KMS-11 (cell line): ENCODE measurements at regions not wholly inside any gene's neighbourhood (a gene's known extent, or its start where the extent isn't known, plus 50 kb on each side); places are given as distances from the start of the nearest gene placed in this dataset.

Source experiments
- H2AFZ ChIP-seq: fragments of 200-600 bp; sonication (generic); 2 replicates; pipeline ENCODE4 v1.6.1; 2016; ENCODE audit warnings: antibody characterized with exemption, mixed run types, low read depth
- H3K27ac ChIP-seq: fragments of 200-600 bp; sonication (generic); 2 replicates; pipeline ENCODE4 v1.6.1; 2016; ENCODE audit warnings: mild to moderate bottlenecking, mixed run types
- H3K27me3 ChIP-seq: fragments of 200-600 bp; sonication (generic); 2 replicates; pipeline ENCODE4 v1.6.1; 2017; ENCODE audit warnings: mild to moderate bottlenecking, low read depth, mixed run types, moderate library complexity; ENCODE audit not compliant: insufficient read depth
- H3K36me3 ChIP-seq: fragments of 200-600 bp; sonication (generic); 2 replicates; pipeline ENCODE4 v1.6.1; 2017; ENCODE audit warnings: mild to moderate bottlenecking, mixed run types; ENCODE audit not compliant: insufficient read depth
- H3K4me1 ChIP-seq: fragments of 200-600 bp; sonication (generic); 2 replicates; pipeline ENCODE4 v1.6.1; 2016; ENCODE audit warnings: mild to moderate bottlenecking, low read depth, mixed run types; ENCODE audit not compliant: poor library complexity, severe bottlenecking
- H3K4me2 ChIP-seq: fragments of 200-600 bp; sonication (generic); 2 replicates; pipeline ENCODE4 v1.7.0; 2016; ENCODE audit warnings: mild to moderate bottlenecking, mixed run types
- H3K4me3 ChIP-seq: fragments of 200-600 bp; sonication (generic); IDR thresholded peaks from 2 replicates; pipeline ENCODE4 v1.6.1; 2017; ENCODE audit warnings: low read depth, low read length, mixed read lengths; ENCODE audit not compliant: insufficient read depth
- H3K79me2 ChIP-seq: fragments of 200-600 bp; sonication (generic); 2 replicates; pipeline ENCODE4 v1.6.1; 2016; ENCODE audit warnings: low read depth, mixed run types; ENCODE audit not compliant: insufficient read depth
- H3K9ac ChIP-seq: fragments of 200-600 bp; sonication (generic); 2 replicates; pipeline ENCODE4 v1.6.1; 2016; ENCODE audit warnings: mild to moderate bottlenecking, mixed run types
- H4K20me1 ChIP-seq: fragments of 200-600 bp; sonication (generic); 2 replicates; pipeline ENCODE4 v1.6.1; 2016; ENCODE audit warnings: mild to moderate bottlenecking, mixed run types; ENCODE audit not compliant: insufficient read depth
- CTCF ChIP-seq: fragments of 200-600 bp; sonication (generic); conservative IDR thresholded peaks from 2 replicates; pipeline ENCODE4 v1.6.1; 2017; ENCODE audit warnings: low read depth, mild to moderate bottlenecking, antibody characterized with exemption, low read length, moderate library complexity, mixed read lengths

DNA sequence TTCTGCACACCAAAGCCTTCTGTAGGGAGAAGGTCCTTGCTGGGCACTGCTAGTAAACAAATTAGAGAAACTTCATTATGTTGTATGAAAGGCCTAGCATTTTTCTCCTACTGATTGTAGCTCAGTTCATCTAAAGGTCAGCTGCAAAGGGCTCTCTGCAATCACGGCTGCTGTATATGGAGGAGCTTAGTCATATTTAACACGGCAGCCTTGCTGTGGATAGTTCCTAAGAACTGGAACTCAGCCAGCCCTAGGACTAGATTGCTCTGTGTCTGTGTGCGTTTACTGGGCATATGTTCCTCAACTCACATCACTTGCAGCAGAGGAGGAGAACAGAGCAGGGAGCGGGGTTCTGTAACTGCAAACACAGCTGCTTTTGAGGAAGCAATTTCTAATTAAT is 1103.9 kb upstream of the KLHL29 start:
- no peak overlapping the region for H3K9ac ChIP-seq
- no peaks in the 10 kb centered on the region for H3K79me2 ChIP-seq
- no peaks in the 10 kb centered on the region for H4K20me1 ChIP-seq
- H2AFZ ChIP-seq, result no peak overlapping the region
- no peak for TF ChIP-seq CTCF
- H3K4me3 ChIP-seq, result no peak overlapping the region
- H3K27ac ChIP-seq, result no peak overlapping the region
- H3K4me1 ChIP-seq, result no peaks in the 10 kb centered on the region
- no peaks in the 10 kb centered on the region for H3K27me3 ChIP-seq
- H3K36me3 ChIP-seq, result no peaks in the 10 kb centered on the region
- H3K4me2 ChIP-seq, result no peak overlapping the region

DNA sequence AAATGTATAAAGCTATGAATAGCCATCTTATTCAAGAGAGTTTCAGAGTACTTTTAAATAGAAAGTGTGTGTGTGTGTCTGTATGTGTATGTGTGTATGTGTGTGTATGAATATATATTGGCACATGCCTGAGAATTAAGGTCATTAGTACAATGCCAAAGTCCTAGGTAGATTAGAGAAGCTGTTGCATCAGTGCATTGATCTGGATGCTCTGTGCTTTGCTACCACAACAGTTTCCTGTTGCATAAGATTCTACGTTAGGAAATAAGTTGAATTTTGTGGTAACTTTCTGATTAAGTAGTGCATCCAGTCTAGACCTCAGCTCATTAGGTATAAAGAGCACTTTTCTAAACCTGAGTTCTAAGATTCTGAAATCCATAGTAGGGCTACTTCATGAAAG is 1102.8 kb upstream of the KLHL29 start:
- Histone ChIP-seq H3K27me3 (no peaks in the 10 kb centered on the region), H3K36me3 (no peaks in the 10 kb centered on the region), H3K27ac (no peak overlapping the region), H3K4me2 (no peak overlapping the region), H4K20me1 (no peaks in the 10 kb centered on the region), H3K4me1 (no peaks in the 10 kb centered on the region), H2AFZ (no peak overlapping the region), H3K4me3 (no peak overlapping the region), H3K9ac (no peak overlapping the region), H3K79me2 (no peaks in the 10 kb centered on the region)
- TF ChIP-seq CTCF, result no peak

DNA sequence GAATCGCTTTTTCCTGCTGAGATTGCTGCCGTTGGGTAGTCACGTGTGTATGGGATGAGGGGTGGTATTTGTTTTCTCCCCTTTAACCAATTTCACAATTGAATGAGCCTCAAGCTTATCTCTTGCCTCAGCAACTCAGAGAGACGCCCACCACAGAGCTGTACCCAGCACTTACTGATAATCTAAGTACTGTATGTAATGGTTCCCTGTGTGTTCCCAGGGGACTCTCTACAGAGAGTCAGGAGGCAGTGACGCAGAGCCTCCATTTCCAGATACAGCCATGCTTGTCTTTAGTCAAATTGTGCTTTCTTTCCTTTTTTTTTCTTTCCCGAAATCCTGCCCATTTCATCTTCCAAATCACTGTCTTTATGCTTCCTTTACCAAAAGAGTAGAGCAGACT is 1102.1 kb upstream of the KLHL29 start:
- Histone ChIP-seq H3K9ac (no peak overlapping the region), H4K20me1 (no peaks in the 10 kb centered on the region)

DNA sequence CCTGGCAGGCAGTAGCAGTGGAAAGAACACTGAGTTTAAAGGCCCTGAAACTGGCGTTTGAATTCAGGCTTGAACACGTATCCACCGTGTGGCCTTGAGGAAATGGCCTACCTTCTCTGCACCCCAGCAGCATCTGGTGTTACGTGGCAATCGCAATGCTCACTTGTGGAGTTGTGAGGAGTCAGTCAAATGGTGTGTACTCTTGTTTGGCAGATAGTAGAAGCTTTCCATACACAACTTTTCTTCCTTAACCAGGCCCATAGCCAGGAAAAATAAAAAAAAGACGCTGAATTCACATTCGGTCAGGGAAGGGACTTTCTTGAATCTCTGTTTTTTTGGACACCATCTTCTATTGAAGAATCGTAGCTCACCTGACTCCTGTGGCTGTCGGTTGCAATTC is 1101.5 kb upstream of the KLHL29 start:
- no peak overlapping the region for H2AFZ ChIP-seq
- no peaks in the 10 kb centered on the region for H3K36me3 ChIP-seq
- no peak overlapping the region for H3K9ac ChIP-seq
- H3K4me3 ChIP-seq, result no peak overlapping the region
- no peaks in the 10 kb centered on the region for H4K20me1 ChIP-seq
- TF ChIP-seq CTCF, result no peak
- no peaks in the 10 kb centered on the region for H3K27me3 ChIP-seq
- no peaks in the 10 kb centered on the region for H3K79me2 ChIP-seq
- no peaks in the 10 kb centered on the region for H3K4me1 ChIP-seq
- no peak overlapping the region for H3K4me2 ChIP-seq
- H3K27ac ChIP-seq, result no peak overlapping the region

More for the DNA sequence above, 1102.1 kb upstream of the KLHL29 start:
- H3K4me1 ChIP-seq, result no peaks in the 10 kb centered on the region
- no peaks in the 10 kb centered on the region for H3K36me3 ChIP-seq
- H3K27me3 ChIP-seq, result no peaks in the 10 kb centered on the region
- H3K27ac ChIP-seq, result no peak overlapping the region
- no peak overlapping the region for H3K4me2 ChIP-seq
- no peak for TF ChIP-seq CTCF
- H2AFZ ChIP-seq, result no peak overlapping the region
- H3K79me2 ChIP-seq, result no peaks in the 10 kb centered on the region
- no peak overlapping the region for H3K4me3 ChIP-seq

GRCh38 chr2:22290302-22290701 is 1094.7 kb upstream of the KLHL29 start:
- H2AFZ ChIP-seq, result no peak overlapping the region
- no peak overlapping the region for H3K4me3 ChIP-seq
- H4K20me1 ChIP-seq, result no peaks in the 10 kb centered on the region
- no peak for TF ChIP-seq CTCF
- H3K27me3 ChIP-seq, result no peaks in the 10 kb centered on the region
- no peak overlapping the region for H3K9ac ChIP-seq
- no peaks in the 10 kb centered on the region for H3K4me1 ChIP-seq
- no peaks in the 10 kb centered on the region for H3K36me3 ChIP-seq
- no peak overlapping the region for H3K27ac ChIP-seq
- H3K79me2 ChIP-seq, result no peaks in the 10 kb centered on the region
- no peak overlapping the region for H3K4me2 ChIP-seq
